SJSA1 (cell line): ENCODE measurements at regions not wholly inside any gene's neighbourhood (a gene's known extent, or its start where the extent isn't known, plus 50 kb on each side); places are given as distances from the start of the nearest gene placed in this dataset.
"Not testable (repeated sequence)": the region's sequence is repeated elsewhere in the genome, so short reads cannot be mapped to it uniquely, and the experiment has no call there.

ENCODE experiments used
- DNase-seq, 2 experiments: peaks; one replicate each; pipeline ENCODE4 v3.0.0-alpha.2; 2015 to 2020; ENCODE audit warnings: low spot score in 2 of 2, low read depth in 1 of 2
- H3K27ac ChIP-seq: fragments of 250-450 bp; sonication (Bioruptor Pico); 2 replicates; pipeline ENCODE4 v1.5.1; 2020; ENCODE audit warnings: mild to moderate bottlenecking, moderate library complexity
- H3K27me3 ChIP-seq: fragments of 250-450 bp; sonication (Bioruptor Pico); replicated peaks from 2 replicates; pipeline ENCODE4 v1.5.1; 2020; ENCODE audit warnings: mild to moderate bottlenecking, moderate library complexity
- H3K36me3 ChIP-seq: fragments of 250-450 bp; sonication (Bioruptor Pico); 2 replicates; pipeline ENCODE4 v1.5.1; 2020; ENCODE audit warnings: mild to moderate bottlenecking
- H3K4me1 ChIP-seq: fragments of 250-450 bp; sonication (Bioruptor Pico); replicated peaks from 2 replicates; pipeline ENCODE4 v1.6.1; 2021; ENCODE audit warnings: mild to moderate bottlenecking
- H3K4me3 ChIP-seq: fragments of 250-450 bp; sonication (Bioruptor Pico); 2 replicates; pipeline ENCODE4 v1.5.1; 2020; ENCODE audit warnings: mild to moderate bottlenecking
- H3K9me3 ChIP-seq: fragments of 250-450 bp; sonication (Bioruptor Pico); replicated peaks from 2 replicates; pipeline ENCODE4 v1.5.1; 2020; ENCODE audit warnings: mild to moderate bottlenecking

DNA sequence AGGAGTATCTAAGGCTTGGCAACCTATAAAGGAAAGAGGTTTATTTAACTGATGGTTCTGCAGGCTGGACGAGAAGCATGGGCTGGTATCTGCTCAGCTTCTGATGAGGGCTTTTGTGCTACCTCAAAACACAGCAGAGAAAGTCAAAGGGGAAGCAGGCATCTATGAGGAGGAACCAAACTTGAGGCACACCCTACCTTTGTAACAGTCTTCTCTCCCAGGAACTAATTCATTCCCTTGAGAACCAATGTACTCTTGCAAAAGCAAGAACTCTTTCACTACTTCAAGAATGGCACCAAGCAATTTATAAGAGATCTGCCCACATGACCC is 109.0 kb downstream of the CGGBP1 start:
- Histone ChIP-seq H3K27me3 (no peaks in the 10 kb centered on the region), H3K4me1 (no peaks in the 10 kb centered on the region), H3K27ac (no peak overlapping the region), H3K9me3 (no peaks in the 10 kb centered on the region), H3K4me3 (no peak overlapping the region), H3K36me3 (no peaks in the 10 kb centered on the region)
- no peak for DNase-seq

GRCh38 chr3:87949189-87949878 is 109.5 kb downstream of the CGGBP1 start:
- Histone ChIP-seq H3K4me3 (no peak overlapping the region), H3K27me3 (no peaks in the 10 kb centered on the region), H3K4me1 (no peaks in the 10 kb centered on the region), H3K27ac (no peak overlapping the region), H3K9me3 (no peaks in the 10 kb centered on the region), H3K36me3 (no peaks in the 10 kb centered on the region)
- no peak for DNase-seq

- DNase-seq, H3K36me3 ChIP-seq, H3K4me1 ChIP-seq, H3K27me3 ChIP-seq, H3K27ac ChIP-seq, H3K4me3 ChIP-seq, H3K9me3 ChIP-seq: not testable (repeated sequence)
These were observed 112.8 kb downstream of the CGGBP1 start for GRCh38 chr3:87946007-87946406.

DNA sequence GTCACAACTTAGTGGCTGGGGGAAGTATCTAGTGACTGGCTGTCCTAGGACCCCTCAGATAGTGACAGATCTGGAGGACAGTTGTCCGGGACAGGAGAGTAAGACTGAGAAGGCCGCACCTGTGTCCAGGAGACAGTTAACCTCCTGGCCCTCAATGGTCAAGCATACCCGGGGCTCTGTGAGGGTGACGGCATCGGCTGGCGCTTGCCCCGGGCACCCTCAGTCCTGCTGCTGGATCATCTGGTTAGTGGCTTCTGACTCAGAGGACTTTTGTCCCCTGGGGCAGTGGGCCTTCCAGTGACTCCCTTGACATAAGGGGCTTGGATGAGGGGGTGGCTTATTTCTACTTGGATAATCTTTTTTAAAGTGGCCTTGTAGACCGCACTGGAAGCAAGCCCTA is 116.5 kb downstream of the CGGBP1 start:
- not testable (repeated sequence) for H3K4me3 ChIP-seq, H3K4me1 ChIP-seq, H3K27me3 ChIP-seq, H3K36me3 ChIP-seq, H3K27ac ChIP-seq, H3K9me3 ChIP-seq, DNase-seq

- Histone ChIP-seq H3K4me3 (no peak overlapping the region), H3K36me3 (no peaks in the 10 kb centered on the region), H3K27ac (no peak overlapping the region), H3K27me3 (no peaks in the 10 kb centered on the region), H3K4me1 (no peaks in the 10 kb centered on the region), H3K9me3 (no peaks in the 10 kb centered on the region)
- no peak for DNase-seq
These were observed 134.3 kb downstream of the CGGBP1 start for GRCh38 chr3:87924485-87924884.

GRCh38 chr3:87920549-87920948 is 138.3 kb downstream of the CGGBP1 start:
- no peaks in the 10 kb centered on the region for H3K27me3 ChIP-seq
- no peak for DNase-seq
- H3K9me3 ChIP-seq: no peaks in the 10 kb centered on the region
- no peaks in the 10 kb centered on the region for H3K36me3 ChIP-seq
- H3K27ac ChIP-seq: no peak overlapping the region
- no peaks in the 10 kb centered on the region for H3K4me1 ChIP-seq
- H3K4me3 ChIP-seq: no peak overlapping the region

GRCh38 chr3:87901141-87901540 is 157.7 kb downstream of the CGGBP1 start:
- Histone ChIP-seq H3K4me1 (no peaks in the 10 kb centered on the region), H3K36me3 (no peaks in the 10 kb centered on the region), H3K27ac (no peak overlapping the region), H3K4me3 (no peak overlapping the region), H3K9me3 (no peaks in the 10 kb centered on the region), H3K27me3 (no peaks in the 10 kb centered on the region)
- DNase-seq: no peak

- Histone ChIP-seq H3K4me3 (no peak overlapping the region), H3K27me3 (no peaks in the 10 kb centered on the region), H3K27ac (no peak overlapping the region), H3K4me1 (no peaks in the 10 kb centered on the region), H3K36me3 (no peaks in the 10 kb centered on the region), H3K9me3 (no peaks in the 10 kb centered on the region)
- no peak for DNase-seq
These were observed 158.7 kb downstream of the CGGBP1 start for GRCh38 chr3:87900061-87900460.

GRCh38 chr3:87898971-87899370 is 159.8 kb downstream of the CGGBP1 start:
- Histone ChIP-seq H3K4me3 (no peak overlapping the region), H3K27ac (no peak overlapping the region), H3K9me3 (no peaks in the 10 kb centered on the region), H3K4me1 (no peaks in the 10 kb centered on the region), H3K36me3 (no peaks in the 10 kb centered on the region), H3K27me3 (no peaks in the 10 kb centered on the region)
- no peak for DNase-seq

DNA sequence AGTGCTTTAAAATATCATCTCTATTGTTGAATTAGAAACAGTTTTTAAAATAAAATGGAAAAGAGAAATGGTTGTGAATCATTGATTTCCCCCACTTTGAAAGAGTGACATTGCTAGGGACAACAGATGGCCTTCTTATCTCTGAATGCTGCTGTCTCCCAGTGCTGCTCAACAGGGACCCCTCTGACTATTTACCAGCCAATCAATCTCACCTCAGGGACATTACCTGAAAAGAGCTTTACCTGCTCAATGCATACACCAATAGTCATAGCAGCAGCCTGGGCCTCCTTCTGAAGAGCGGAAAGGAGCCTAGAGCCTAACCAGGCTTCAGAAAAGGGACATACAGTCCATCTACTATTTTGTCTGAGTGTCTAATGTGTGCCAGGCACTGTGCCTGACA is 162.8 kb downstream of the CGGBP1 start:
- Histone ChIP-seq H3K4me3 (no peak overlapping the region), H3K27me3 (no peaks in the 10 kb centered on the region), H3K27ac (no peak overlapping the region), H3K4me1 (no peaks in the 10 kb centered on the region), H3K36me3 (no peaks in the 10 kb centered on the region), H3K9me3 (no peaks in the 10 kb centered on the region)
- no peak for DNase-seq

DNA sequence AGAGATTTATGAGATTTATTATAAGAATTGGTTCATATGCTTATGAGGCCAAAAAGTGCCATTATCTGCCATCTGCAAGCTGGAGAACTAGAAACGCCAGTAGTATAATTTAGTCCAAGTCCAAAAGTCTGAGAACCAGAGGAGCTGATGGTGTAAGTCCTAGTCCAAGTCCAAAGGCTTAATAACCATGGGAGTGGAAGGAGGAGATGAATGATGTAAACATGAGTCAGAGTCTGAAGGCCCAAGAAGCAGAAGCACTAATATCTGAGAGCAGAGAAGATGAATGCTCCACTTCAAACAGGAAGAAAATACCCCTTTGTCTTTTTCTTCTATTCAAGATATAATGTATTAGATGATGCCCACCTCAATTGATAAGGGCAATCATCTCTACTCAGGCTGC is 185.7 kb downstream of the CGGBP1 start:
- Histone ChIP-seq H3K4me1 (no peaks in the 10 kb centered on the region), H3K9me3 (no peaks in the 10 kb centered on the region), H3K36me3 (no peaks in the 10 kb centered on the region), H3K4me3 (no peak overlapping the region), H3K27me3 (no peaks in the 10 kb centered on the region), H3K27ac (no peak overlapping the region)
- no peak for DNase-seq

GRCh38 chr3:87867001-87867400 is 191.8 kb downstream of the CGGBP1 start:
- Histone ChIP-seq H3K36me3 (no peaks in the 10 kb centered on the region), H3K9me3 (no peaks in the 10 kb centered on the region), H3K27me3 (no peaks in the 10 kb centered on the region), H3K27ac (no peak overlapping the region), H3K4me1 (no peaks in the 10 kb centered on the region), H3K4me3 (no peak overlapping the region)
- DNase-seq: no peak

- no peaks in the 10 kb centered on the region for H3K4me1 ChIP-seq
- no peaks in the 10 kb centered on the region for H3K9me3 ChIP-seq
- no peak overlapping the region for H3K27ac ChIP-seq
- no peaks in the 10 kb centered on the region for H3K27me3 ChIP-seq
- DNase-seq: no peak
- no peak overlapping the region for H3K4me3 ChIP-seq
- H3K36me3 ChIP-seq: no peaks in the 10 kb centered on the region
These were observed 202.7 kb downstream of the CGGBP1 start for GRCh38 chr3:87856126-87856525.

DNA sequence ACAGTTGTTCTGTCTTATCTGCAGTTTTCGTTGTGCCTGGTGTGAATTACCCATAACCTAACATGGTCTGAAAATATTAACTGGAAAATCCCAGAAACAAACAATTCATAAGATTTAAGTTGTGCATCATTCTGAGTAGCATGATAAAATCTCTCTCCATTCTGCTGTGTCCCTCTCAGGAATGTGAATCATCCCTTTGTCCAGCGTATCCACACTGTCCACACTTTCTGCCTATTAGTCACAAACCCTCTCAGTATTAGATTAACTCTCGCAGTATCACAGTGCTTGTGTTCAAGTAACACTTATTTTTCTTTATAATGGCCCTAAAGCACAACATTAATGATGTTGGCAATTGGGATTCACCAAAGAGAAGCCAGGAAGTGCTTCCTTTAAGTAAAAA is 203.2 kb downstream of the CGGBP1 start:
- H3K4me3 ChIP-seq: no peak overlapping the region
- H3K27me3 ChIP-seq: no peaks in the 10 kb centered on the region
- no peaks in the 10 kb centered on the region for H3K4me1 ChIP-seq
- DNase-seq: no peak
- H3K27ac ChIP-seq: no peak overlapping the region
- H3K36me3 ChIP-seq: no peaks in the 10 kb centered on the region
- H3K9me3 ChIP-seq: no peaks in the 10 kb centered on the region

GRCh38 chr3:87855211-87855610 is 203.6 kb downstream of the CGGBP1 start:
- Histone ChIP-seq H3K36me3 (no peaks in the 10 kb centered on the region), H3K4me1 (no peaks in the 10 kb centered on the region), H3K9me3 (no peaks in the 10 kb centered on the region), H3K27me3 (no peaks in the 10 kb centered on the region), H3K27ac (no peak overlapping the region), H3K4me3 (no peak overlapping the region)
- no peak for DNase-seq
